HG03432 (cell line): ENCODE measurements at regions not wholly inside any gene's neighbourhood (a gene's known extent, or its start where the extent isn't known, plus 50 kb on each side); places are given as distances from the start of the nearest gene placed in this dataset.

Source experiments
- ATAC-seq: cut with Tn5 transposase; IDR thresholded peaks from one replicate; pipeline ENCODE4 v1.9.1; 2021; ENCODE audit warnings: mild to moderate bottlenecking, moderate library complexity; ENCODE audit not compliant: unreplicated experiment

DNA sequence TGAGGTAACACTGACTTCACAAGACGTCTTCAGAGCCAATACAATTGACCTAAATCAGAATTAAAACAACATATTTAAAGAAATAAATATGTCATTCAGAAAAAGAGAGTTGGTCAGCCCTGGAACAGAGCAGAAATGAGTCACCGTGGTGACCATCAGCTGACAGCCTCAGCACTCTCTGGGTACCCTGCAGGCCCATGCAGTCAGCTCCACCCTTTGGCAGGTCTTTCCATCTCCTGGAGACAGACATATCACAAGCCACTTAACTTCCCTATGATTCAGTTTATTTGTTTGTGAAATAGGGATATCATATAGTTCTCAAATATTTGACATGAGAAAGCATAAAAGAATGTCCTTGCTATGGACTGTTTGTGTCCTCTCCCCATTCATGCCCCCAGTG lies 151.6 kb upstream of the MEF2C start:
- no peak for ATAC-seq

DNA sequence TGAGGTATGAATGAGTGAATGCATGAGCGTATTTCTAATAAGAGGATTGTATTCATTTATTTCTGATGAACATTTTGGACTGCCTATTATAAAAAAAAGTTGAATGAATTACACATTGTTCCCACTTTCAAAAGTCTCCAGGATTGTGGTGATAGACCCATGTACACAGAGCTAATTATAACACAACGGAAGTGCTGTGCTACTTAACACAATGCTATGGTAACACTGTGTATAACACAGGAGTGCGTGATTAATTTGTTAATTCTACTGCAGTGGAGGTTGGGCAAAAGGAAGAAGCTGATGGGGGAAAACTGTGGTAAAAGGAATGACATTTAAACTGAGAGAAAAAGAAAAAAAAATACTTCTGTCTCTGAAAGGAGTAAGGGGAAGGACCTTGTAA lies 147.8 kb upstream of the MEF2C start:
- ATAC-seq, result no peak

DNA sequence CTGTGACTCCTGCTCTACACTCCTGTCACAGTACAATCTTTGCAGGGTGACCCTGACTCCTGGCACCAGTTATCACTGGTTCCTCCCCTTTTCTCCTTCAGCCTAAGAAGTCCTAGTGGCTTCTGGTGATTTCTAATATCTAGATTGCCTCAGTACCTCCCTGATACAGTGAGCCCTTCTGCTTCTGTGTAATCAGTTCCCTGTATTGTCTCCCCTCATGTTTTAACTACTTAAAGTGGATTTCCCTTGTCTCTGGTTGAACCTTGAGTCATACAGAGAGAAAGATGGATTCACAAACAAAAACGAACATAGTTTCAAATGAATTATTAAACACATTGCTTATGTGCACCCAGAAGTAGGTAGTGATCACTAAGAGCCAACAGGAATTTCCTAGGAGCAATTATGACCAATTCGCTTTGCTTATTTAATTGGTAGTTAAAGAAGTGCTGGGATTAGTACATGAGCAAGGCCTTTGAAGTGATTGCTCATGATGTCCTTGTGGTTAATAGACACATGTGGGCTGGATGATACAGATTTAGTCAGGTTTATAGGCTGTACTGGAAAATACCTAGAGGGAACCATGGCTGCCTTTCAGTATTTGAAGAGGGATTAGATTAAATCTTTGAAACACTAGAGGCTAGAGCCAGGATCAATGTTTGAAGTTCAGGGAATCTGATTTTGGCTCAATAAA lies 145.8 kb upstream of the MEF2C start:
- no peak for ATAC-seq

DNA sequence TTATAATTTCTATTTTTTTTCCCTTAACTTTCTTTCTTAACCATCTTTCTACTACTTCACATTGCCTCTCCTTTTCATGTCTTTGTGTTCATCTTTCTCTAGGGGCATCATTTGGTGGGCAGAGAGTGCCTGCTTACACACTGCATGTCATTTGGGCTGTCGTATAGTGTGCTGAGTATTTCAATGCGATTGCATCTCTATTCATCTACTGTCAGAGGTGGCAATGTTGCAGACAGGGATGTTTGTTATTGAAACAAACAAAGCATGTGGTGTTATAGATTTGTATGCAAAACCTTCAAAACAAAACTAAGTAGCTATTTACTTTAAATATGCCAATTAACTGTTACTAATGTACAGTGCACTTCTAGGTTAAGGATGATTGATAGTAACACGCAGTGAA lies 141.1 kb upstream of the MEF2C start:
- no peak for ATAC-seq

DNA sequence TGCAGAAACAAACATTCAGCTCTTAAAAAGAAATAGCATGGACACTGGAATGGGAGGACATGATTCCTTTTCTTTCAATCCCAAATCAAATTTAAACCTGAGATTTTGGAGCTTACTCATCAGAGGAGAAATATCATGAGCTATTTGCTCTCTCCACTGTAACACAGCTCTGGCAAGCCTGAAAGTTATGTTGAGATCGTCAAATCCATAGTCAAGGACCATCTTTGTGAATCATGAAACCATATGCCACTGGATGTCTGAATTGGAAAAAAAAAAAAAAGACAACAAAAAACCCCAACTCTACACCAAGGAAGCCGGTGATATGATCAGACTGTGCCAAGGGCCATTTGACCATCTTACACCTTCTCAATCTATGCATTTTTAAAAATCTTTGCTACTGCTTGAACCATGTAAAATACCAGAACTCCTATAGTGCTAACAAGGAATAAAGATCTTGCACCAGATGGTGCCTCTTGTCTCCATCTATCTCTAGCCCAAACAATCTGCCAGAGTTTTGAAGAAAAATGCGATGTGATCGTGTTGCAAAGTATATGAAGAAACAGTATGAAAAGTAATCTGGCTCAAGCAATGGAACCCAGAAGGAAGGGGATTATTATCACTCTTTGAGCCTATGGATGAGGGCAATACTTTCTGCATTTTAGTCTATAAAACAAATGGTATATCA lies 138.1 kb upstream of the MEF2C start:
- ATAC-seq, result no peak

DNA sequence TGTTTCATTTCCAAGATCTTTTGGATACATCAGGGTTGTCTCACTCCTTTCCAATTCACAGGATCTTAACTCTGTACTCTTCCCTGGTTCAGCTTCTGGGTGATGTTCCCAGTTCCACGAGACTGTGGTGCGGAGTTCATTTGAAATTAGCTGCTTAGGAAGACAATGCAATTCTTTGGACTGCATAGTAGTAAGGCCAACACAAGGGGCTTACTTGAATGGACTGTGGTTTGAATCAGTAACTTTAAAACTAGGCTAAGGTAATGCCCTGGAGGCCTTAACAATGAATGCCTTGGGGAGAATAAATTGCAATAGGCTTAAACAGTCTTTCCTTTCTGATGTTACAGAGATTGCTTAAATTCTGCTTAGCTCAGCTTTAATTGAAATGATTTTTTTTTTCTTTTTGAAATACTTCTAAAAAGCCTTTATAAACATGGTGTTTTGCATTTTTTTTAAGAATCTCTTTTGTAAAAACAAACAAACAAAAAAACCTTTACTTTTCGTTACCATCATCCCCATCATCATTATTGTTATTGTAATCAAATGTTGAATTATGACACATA lies 133.8 kb upstream of the MEF2C start:
- no peak for ATAC-seq

DNA sequence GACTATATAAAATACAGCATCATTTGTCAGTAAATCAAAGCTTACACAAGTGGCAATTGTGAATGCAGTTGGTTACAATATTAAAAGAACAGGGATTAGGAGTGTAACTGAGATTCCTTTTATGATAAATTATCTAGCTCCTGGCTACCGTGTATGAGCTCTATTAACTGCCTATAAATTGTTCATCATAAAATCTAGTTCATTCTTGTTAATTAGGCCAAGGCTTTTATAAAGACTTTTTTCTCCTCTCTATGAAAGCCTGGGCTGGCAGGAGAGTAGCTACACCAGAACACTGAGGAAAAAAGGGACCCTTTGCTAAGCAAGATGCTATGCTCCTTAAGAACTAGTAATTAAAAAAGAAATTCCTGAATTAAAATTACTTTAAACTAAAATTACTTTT lies 132.4 kb upstream of the MEF2C start:
- no peak for ATAC-seq

DNA sequence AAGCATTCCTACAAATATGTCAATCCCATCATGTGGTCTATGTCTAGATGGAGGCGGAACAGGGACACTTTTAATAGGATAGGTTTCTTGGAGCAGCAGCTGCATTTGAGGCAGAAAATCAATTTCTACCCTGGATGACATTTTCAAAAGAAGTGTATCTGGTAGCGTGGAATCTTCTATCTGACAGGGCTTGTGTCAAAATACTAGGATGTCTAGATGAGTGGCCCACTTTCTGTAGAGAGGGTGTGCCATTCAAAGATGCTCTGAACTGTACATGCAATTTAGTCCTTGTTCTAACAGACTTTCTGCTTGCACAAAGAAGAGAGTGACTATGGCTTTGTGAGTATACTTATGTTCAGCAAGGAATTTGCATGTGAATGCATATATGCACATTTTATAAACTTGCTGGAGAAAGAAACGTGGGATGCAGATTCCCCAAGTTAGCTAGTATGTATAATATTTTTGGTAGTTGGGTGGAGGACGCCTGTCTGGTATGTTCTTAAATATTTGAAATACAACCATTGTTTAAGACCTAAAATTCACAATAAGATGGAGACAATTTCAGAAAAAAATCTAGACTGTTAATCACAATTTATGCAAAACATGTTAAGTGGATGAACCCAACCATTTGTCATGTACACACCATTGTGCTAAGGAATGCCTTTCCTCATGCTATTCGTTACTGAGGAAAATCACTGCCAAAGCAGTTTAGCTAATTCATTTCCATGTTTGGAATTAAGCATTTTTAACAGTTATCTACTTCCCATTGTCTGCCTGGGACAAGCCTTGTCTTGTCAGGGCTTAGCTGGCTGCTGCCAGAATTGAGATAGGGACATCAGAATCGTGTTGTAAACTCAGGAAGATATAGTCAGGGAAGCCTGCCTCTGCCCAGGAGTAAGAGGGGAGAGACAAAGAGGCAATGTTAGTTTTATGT lies 129.1 kb upstream of the MEF2C start:
- no peak for ATAC-seq

DNA sequence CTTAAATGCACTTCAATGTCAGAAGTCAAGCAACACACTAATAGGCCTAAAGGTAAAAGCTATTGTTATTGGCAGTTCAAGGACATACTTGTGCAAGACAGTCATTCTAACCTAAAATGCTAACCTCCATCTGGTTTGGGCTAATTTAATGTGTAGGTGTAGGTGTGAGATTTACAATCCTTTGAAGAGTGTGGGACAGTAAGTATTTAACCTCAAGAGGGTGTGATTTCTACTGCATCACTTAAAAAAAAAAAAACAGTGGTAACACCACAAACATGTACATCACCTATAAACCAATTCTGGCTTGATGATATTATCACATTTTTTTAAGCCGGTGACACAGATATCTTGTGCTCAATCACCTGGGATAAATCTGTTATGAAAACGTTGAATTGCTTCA lies 127.5 kb upstream of the MEF2C start:
- no peak for ATAC-seq

DNA sequence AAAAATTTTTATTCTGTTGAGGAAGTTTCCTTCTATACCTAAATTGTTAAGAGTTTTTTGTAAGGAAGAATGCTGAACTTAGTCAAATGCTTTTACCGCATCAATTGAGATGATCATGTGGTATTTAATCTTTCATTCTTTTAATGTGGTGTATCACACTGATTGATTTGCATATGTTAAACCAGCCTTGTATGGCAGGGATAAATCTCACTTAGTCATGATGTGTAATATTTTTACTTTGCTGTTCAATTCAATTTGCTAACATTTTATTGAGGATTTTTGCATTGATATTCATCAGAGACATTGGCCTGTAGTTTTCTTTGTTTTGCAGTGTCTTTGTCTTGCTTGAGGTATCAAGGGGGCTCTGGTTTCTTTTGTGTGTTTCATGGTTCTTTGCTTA lies 125.3 kb upstream of the MEF2C start:
- no peak for ATAC-seq

DNA sequence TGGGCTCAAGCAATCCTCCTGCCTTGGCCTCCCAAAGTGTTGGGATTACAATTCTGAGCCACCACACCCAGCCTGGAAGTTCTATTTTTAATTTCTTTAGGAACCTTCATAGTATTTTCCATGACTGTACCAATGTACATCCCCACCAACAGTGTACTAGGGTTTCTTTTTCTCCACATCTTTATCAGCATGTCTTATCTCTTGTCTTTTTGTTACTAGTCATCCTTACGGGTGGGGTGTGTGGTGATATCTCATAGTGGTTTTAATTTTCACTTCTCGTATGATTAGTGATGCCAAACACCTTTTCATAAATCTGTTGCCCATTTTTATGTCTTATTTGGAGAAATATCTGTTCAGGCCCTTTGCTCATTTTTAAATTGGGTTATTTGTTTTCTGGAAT lies 123.0 kb upstream of the MEF2C start:
- no peak for ATAC-seq

DNA sequence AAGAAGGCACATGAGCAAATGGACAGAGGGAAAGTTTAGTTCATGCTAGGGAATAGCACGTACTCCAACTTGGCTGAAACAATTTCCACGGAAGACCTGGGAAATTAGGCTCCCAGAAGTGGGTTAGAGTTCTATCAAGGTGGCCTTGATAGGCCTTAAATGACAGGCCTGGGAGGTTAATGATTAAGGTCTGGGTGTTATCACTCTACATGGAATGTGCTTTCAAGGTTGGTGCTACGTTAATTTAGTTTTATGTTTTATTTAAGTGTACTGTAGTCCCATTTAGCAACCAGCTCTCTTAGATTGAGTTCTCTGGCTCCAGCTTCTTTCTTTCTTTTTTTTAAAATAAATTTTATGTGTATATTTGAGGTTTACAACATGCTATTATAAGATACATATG lies 121.4 kb upstream of the MEF2C start:
- ATAC-seq, result no peak

DNA sequence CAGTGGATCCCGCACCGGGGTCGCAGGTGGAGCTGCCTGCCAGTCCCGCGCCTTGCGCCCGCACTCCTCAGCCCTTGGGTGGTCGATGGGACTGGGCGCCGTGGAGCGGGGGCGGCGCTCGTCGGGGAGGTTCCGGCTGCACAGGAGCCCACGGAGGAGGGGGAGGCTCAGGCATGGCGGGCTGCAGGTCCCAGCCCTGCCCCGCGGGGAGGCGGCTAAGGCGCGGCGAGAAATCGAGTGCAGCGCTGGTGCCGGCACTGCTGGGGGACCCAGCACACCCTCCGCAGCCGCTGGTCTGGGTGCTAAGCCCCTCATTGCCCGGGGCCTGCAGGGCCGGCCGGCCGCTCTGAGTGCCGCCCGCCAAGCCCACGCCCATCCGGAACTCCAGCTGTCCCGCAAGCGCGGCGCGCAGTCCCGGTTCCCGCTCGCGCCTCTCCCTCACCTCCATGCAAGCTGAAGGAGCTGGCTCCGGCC lies 120.6 kb upstream of the MEF2C start:
- no peak for ATAC-seq

DNA sequence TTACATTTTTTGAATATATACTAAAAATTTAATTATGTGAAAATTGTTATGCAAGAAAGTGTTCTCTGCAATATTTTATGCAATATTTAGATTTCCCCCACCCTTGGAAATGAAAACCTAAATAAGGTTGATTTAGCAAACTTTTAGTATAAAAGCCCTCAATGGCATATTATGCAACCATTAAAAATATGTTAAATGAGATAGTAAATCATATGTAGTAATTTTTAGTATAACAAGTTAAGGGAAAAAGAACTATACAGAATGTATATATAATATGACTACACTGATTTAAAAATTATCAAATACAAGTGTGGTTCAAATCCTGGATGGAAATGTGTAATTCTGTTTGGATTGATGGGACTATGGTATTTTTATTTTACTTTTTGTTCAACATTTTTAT lies 116.9 kb upstream of the MEF2C start:
- no peak for ATAC-seq

DNA sequence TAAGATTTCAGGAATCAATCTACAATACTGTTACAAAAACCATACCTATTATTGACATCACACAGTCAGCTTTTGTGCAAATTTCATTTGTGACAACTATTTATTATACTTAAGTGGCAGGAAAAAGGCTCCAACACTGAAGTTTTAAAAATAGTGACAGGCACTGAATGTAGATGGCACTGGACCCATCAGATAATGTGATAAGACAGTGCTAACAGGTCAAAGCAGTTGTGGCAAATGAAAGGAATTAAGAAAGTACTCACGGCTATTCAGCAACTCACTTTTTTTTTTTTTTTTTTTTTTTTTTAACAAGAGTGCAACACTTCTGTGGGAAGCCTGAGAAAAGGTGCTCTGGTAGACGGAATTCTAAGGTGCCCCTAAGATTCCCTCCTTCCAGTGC lies 115.0 kb upstream of the MEF2C start:
- ATAC-seq, result no peak

DNA sequence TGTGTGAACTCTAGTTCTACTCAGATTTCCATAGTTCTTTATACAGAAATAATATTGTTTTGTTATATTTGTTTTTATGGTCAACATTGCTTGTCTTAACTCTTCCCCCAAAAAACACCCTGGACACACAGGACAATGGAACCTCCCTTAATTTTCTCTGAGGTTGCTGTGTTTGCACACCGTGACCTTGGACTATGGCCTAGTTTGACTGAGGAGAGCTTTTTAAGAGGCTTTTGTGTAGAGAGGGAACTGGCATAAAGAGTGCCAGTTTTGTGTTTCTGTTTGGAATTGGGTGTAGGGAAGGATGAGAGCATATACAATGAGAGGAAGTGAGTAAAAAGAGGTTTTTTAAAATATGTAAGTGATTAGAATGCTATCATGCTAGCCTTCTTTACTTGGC lies 101.1 kb upstream of the MEF2C start:
- no peak for ATAC-seq

DNA sequence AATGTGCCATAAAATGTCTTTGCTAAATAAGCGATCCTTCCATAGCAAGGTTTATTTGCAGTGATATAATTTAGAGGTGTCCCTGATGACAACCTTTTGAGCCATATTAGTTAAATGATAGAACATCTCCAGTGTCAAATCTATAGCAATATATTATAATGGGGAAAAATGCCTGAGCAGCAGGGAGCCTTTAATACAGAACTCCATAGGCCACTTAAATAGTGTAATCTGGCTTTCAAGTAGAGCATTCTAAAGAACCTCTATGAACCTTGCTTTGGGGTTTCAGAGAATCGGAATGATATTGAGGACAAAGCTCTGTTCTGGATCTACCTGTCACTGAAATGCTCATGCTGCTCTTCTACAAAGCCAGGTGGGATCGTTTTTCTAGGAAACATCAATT lies 96.7 kb upstream of the MEF2C start:
- ATAC-seq, result peak; percentile 9

DNA sequence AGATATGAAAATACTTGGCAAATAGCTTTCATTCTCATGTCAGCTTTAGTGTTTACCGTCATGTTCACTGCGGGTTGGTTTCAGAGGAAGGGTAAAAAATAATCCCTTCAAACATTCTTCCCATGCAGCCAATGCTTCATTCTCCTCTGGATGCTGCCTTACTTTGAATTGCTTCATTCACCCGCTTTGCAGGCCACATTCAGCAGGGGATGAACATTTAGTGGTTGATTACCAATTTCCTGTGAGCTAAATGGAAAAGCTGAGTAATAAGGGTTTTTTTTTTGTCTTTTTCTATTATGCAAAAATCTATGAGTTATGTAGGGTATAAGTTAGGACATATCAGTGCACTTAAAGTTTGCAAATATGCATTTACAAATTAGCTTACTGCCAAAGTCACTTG lies 96.3 kb upstream of the MEF2C start:
- peak; percentile 80 for ATAC-seq

DNA sequence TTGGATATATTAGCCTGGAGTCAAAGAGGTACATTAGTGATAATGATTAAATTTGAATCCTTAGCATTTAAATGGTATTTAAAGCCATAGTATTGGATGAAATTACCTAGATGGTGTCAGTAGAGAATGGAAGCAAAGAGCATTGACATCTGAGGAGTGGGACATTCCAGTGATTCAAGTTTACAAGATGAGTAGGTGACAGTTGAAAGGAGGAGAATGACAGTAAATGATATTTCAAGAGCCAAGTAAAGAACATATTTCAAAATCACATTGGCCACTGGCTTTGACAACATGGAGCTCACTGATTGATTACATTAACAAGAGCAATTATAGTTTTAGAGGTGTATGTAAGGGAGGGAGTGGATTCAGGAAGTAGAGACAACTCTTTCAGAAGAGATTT lies 93.9 kb upstream of the MEF2C start:
- no peak for ATAC-seq

DNA sequence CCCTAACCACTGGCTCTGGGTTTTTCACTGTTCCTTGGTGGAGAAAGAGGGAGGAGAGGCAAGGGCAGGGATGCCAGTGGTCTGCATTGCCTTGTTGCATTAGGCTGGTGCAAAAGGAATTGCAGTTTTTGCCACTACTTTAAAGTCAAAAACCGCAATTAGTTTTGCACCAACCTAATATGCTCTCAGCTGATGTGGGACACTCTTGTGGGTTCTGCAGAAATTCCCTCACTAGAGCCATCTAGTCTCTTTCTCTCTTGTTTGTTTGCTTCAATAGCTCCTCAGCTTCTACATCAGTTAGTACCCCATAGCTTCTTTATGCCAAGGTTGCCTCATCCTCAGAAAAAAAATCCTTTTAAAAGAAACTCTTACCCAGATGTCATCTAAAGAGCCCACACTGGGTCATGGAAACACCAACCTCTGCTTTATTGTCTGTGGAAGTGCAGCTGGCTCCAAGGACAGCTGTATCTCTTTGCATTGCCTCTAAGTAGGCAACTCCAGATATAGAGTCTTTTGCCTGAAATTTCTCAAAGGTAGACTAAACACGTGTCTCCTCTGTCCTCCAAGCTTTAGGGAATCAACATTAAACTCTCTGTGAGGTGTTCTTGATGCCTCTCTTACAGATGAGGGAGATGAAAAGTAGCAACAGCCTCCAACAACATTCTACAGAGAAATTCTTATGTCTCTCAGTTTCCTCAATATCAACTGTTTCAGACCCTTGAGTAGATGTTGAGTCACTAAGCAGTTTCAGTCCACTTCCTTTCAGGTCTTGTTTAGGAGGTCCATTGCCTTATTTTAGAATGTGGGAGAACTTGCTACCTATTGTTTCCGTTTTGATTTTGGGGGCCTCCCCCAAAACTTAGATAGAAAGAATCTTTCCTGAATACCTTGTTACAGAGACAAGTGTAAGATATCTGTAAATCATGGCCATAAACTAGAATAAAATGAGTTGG lies 84.9 kb upstream of the MEF2C start:
- peak; percentile 91 for ATAC-seq
